ENCODE measurements at regions not wholly inside any gene's neighbourhood (a gene's known extent, or its start where the extent isn't known, plus 50 kb on each side); places are given as distances from the start of the nearest gene placed in this dataset.
A peak's percentile ranks its signal among the peaks of the same experiment; 100 is the strongest.

- TF ChIP-seq POLR2A (IDR thresholded peaks at IDR 0.05) (no peak), CTCF (IDR thresholded peaks at IDR 0.05) (no peak)
- Histone ChIP-seq H3K27ac (peak overlapping the region; percentile 69 to 83 (median 82)), H3K9me3 (no peaks in the 10 kb centered on the region), H3K27me3 (no peaks in the 10 kb centered on the region), H3K36me3 (no peaks in the 10 kb centered on the region), H3K4me3 (replicated peaks in 1 of 3) (no peak overlapping the region), H3K4me1 (peaks cover 14 to 36% of the 10 kb centered on the region in 2 donors)
- intact Hi-C loops (cut with DNase I) = no loop called here
- DNase-seq = no peak
- WGBS, 2 donors = 93 to 95% methylated on average over 3 of the region's 3 CpGs
Observed at GRCh38 chr2:226584518-226585055, 215.0 kb downstream of the IRS1 start.

GRCh38 chr2:226583715-226584114 is 215.9 kb downstream of the IRS1 start:
- TF ChIP-seq CTCF (IDR thresholded peaks at IDR 0.05) (no peak), POLR2A (IDR thresholded peaks at IDR 0.05) (peak in 1 of 2 donors; percentile 35)
- H3K27ac ChIP-seq = peak overlapping the region; percentile 82 to 91 (median 83)
- WGBS, 2 donors = 31 to 43% methylated on average over 1 of the region's 1 CpG

GRCh38 chr2:226581661-226582060 is 218.0 kb downstream of the IRS1 start:
- Histone ChIP-seq H3K36me3 (no peaks in the 10 kb centered on the region), H3K27me3 (no peaks in the 10 kb centered on the region), H3K9me3 (no peaks in the 10 kb centered on the region), H3K4me1 (peaks cover 14 to 36% of the 10 kb centered on the region in 2 donors), H3K4me3 (replicated peaks in 1 of 3) (no peak overlapping the region), H3K27ac (no peak overlapping the region)
- TF ChIP-seq CTCF (IDR thresholded peaks at IDR 0.05) (no peak), POLR2A (IDR thresholded peaks at IDR 0.05) (no peak)
- WGBS, 2 donors = 87 to 88% methylated on average over 4 of the region's 4 CpGs
- intact Hi-C loops (cut with DNase I) = no loop called here
- no peak for DNase-seq

More at GRCh38 chr2:226583715-226584114, 215.9 kb downstream of the IRS1 start:
- no peaks in the 10 kb centered on the region for H3K36me3 ChIP-seq
- intact Hi-C loops (cut with DNase I) = no loop called here
- H3K4me3 ChIP-seq (replicated peaks in 1 of 3) = no peak overlapping the region
- H3K9me3 ChIP-seq = no peaks in the 10 kb centered on the region
- DNase-seq = peak; percentile 51 to 62
- H3K27me3 ChIP-seq = no peaks in the 10 kb centered on the region
- peaks cover 14 to 36% of the 10 kb centered on the region in 2 donors for H3K4me1 ChIP-seq

GRCh38 chr2:226581004-226581403 is 218.6 kb downstream of the IRS1 start:
- Histone ChIP-seq H3K4me3 (replicated peaks in 1 of 3) (no peak overlapping the region), H3K27me3 (no peaks in the 10 kb centered on the region), H3K4me1 (peaks cover 14 to 36% of the 10 kb centered on the region in 2 donors), H3K9me3 (no peaks in the 10 kb centered on the region), H3K36me3 (no peaks in the 10 kb centered on the region), H3K27ac (no peak overlapping the region)
- DNase-seq = no peak
- WGBS, 2 donors = 58 to 60% methylated on average over 2 of the region's 2 CpGs
- TF ChIP-seq POLR2A (IDR thresholded peaks at IDR 0.05) (no peak), CTCF (IDR thresholded peaks at IDR 0.05) (no peak)
- intact Hi-C loops (cut with DNase I) = no loop called here

GRCh38 chr2:226580403-226580802 is 219.2 kb downstream of the IRS1 start:
- Histone ChIP-seq H3K36me3 (no peaks in the 10 kb centered on the region), H3K4me1 (peaks cover 14 to 34% of the 10 kb centered on the region in 2 donors), H3K27ac (no peak overlapping the region), H3K4me3 (replicated peaks in 1 of 3) (no peak overlapping the region), H3K9me3 (no peaks in the 10 kb centered on the region), H3K27me3 (no peaks in the 10 kb centered on the region)
- no peak for TF ChIP-seq POLR2A (IDR thresholded peaks at IDR 0.05)
- TF ChIP-seq CTCF (IDR thresholded peaks at IDR 0.05) = no peak
- 68 to 70% methylated on average over 1 of the region's 1 CpG for WGBS, 2 donors
- intact Hi-C loops (cut with DNase I) = no loop called here
- no peak for DNase-seq
